ENCODE measurements at regions not wholly inside any gene's neighbourhood (a gene's known extent, or its start where the extent isn't known, plus 50 kb on each side); places are given as distances from the start of the nearest gene placed in this dataset.
"Not testable (repeated sequence)": the region's sequence is repeated elsewhere in the genome, so short reads cannot be mapped to it uniquely, and the experiment has no call there.

DNA sequence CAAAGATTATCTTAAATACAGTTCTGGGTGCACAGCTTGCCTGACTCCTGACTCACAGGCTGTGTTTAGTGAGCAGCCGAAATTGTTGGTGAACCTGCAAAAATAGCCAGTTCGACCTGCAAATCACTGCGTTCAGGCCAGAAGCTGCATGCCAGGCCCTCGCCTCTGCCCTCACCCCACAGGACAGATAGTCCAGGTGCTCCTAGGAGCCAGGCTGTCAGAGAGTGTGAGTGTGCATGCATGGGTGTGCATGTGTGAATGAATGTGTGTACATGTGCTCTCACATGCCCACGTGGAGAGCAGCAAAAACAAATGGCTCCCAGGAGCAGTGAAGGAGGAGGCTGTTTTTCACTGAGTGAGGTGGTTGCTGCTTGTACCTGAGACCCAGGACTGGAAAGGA, 131.8 kb downstream of the ABCC12 start:
- in situ Hi-C loops (cut with HindIII; ENCODE audit: extremely low pct_ligation_motif_present, low pct_unique_long_range_greater_than_20kb) (no loop called here), intact Hi-C loops (cut with micrococcal nuclease; ENCODE audit: unreplicated experiment) (no loop called here)
- DNase-seq (ENCODE audit: low spot score), result no peak
- no peaks in the 10 kb centered on the region for H3K4me1 ChIP-seq (ENCODE audit: insufficient read depth, low read length)
- ATAC-seq, result no peak
- FAIRE-seq, result no peak
- WGBS (ENCODE audit: low lambda C conversion rate), result 0% methylated on average over 5 of the region's 5 CpGs
- no peaks in the 10 kb centered on the region for H3K9me3 ChIP-seq (ENCODE audit: low read length)
- no peak overlapping the region for H3K4me3 ChIP-seq (replicated peaks in 1 of 3; ENCODE audit: insufficient read depth in 1 of 3, low read depth in 2 of 3, low read length in 3 of 3)
- POLR2A ChIA-PET, result no interaction called here
- BruUV-seq (replicated peaks), result no TSS peak
- TF ChIP-seq ZNF326 (CRISPR knock-in tag; IDR thresholded peaks at IDR 0.05; ENCODE audit: borderline replicate concordance) (no peak), MNT (IDR thresholded peaks at IDR 0.05) (peak; percentile 98)
- no peak overlapping the region for H3K9ac ChIP-seq (ENCODE audit: insufficient read depth, low read depth, low read length)
- H3K36me3 ChIP-seq (replicated peaks in 1 of 2; ENCODE audit: control insufficient read depth in 1 of 2, insufficient read depth in 2 of 2, low read length in 2 of 2), result no peaks in the 10 kb centered on the region
- H3K4me2 ChIP-seq (ENCODE audit: low read depth, low read length), result no peak overlapping the region
- no peaks in the 10 kb centered on the region for H4K20me1 ChIP-seq (ENCODE audit: insufficient read depth, low read length)
- no peaks in the 10 kb centered on the region for H3K79me2 ChIP-seq (ENCODE audit: insufficient read depth, low read length)
- CTCF ChIA-PET (ENCODE audit: low intra/inter-chr PET ratio, low total read pairs), result no interaction called here
- H3K27me3 ChIP-seq (ENCODE audit: control insufficient read depth in 1 of 2, insufficient read depth in 2 of 2, low read length in 2 of 2), result peaks cover 0 to 10% of the 10 kb centered on the region in 2 experiments; a peak in 3 of 5 replicates
- H3K27ac ChIP-seq (ENCODE audit: extremely low read length, insufficient read depth, low read length), result no peak overlapping the region
- H2AFZ ChIP-seq (ENCODE audit: low read length), result no peak overlapping the region

DNA sequence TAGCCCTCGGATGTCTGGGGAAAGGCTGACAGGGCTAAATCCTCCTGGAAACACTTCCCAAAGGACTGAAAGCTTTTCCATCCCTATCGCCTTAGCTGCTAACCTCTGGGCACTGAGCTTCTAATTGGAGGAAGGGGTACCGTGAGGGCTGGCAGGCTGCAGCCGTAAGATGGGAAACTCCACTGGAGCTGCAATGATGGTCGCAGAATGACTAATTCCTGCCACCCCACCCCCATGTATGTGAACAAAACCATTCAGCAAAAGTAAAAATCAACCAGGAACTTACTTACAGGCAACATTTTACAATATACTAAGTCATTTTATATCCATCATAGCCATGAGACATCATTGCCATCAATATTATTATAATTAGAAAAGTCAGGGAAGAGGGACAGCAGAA, 133.3 kb downstream of the ABCC12 start:
- no peak for TF ChIP-seq HNRNPUL1 (IDR thresholded peaks at IDR 0.05; ENCODE audit: low read depth, low read length)
- Histone ChIP-seq H4K20me1 (ENCODE audit: insufficient read depth, low read length) (no peaks in the 10 kb centered on the region), H3K27ac (ENCODE audit: extremely low read length, insufficient read depth, low read length) (no peak overlapping the region), H3K9ac (ENCODE audit: insufficient read depth, low read depth, low read length) (no peak overlapping the region), H3K4me3 (replicated peaks in 1 of 3; ENCODE audit: insufficient read depth in 1 of 3, low read depth in 2 of 3, low read length in 3 of 3) (no peak overlapping the region), H2AFZ (ENCODE audit: low read length) (no peak overlapping the region), H3K4me1 (ENCODE audit: insufficient read depth, low read length) (no peaks in the 10 kb centered on the region), H3K79me2 (ENCODE audit: insufficient read depth, low read length) (no peaks in the 10 kb centered on the region), H3K9me3 (ENCODE audit: low read length) (no peaks in the 10 kb centered on the region), H3K27me3 (ENCODE audit: control insufficient read depth in 1 of 2, insufficient read depth in 2 of 2, low read length in 2 of 2) (peaks cover 0 to 10% of the 10 kb centered on the region in 2 experiments; a peak in 3 of 5 replicates), H3K4me2 (ENCODE audit: low read depth, low read length) (no peak overlapping the region), H3K36me3 (replicated peaks in 1 of 2; ENCODE audit: control insufficient read depth in 1 of 2, insufficient read depth in 2 of 2, low read length in 2 of 2) (no peaks in the 10 kb centered on the region)
- ChIA-PET POLR2A (no interaction called here), CTCF (ENCODE audit: low intra/inter-chr PET ratio, low total read pairs) (no interaction called here)
- no peak for DNase-seq (ENCODE audit: low spot score)
- intact Hi-C loops (cut with micrococcal nuclease; ENCODE audit: unreplicated experiment), result no loop called here
- no peak for ATAC-seq
- in situ Hi-C loops (cut with HindIII; ENCODE audit: extremely low pct_ligation_motif_present, low pct_unique_long_range_greater_than_20kb), result no loop called here
- no TSS peak for BruUV-seq (replicated peaks)
- WGBS (ENCODE audit: low lambda C conversion rate), result 25% methylated on average over 5 of the region's 5 CpGs
- FAIRE-seq, result no peak

DNA sequence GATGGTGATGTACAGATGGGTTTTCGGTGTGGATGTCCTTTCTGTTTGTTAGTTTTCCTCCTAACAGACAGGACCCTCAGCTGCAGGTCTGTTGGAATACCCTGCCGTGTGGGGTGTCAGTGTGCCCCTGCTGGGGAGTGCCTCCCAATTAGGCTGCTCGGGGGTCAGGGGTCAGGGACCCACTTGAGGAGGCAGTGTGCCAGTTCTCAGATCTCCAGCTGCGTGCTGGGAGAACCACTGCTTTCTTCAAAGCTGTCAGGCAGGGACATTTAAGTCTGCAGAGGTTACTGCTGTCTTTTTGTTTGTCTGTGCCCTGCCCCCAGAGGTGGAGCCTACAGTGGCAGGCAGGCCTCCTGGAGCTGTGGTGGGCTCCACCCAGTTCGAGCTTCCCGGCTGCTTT, 135.2 kb downstream of the ABCC12 start:
- H3K9me3 ChIP-seq (ENCODE audit: low read length); H3K36me3 ChIP-seq (replicated peaks in 1 of 2; ENCODE audit: control insufficient read depth in 1 of 2, insufficient read depth in 2 of 2, low read length in 2 of 2); H2AFZ ChIP-seq (ENCODE audit: low read length); POLR2A ChIA-PET; in situ Hi-C loops (cut with HindIII; ENCODE audit: extremely low pct_ligation_motif_present, low pct_unique_long_range_greater_than_20kb); H3K4me1 ChIP-seq (ENCODE audit: insufficient read depth, low read length); H3K79me2 ChIP-seq (ENCODE audit: insufficient read depth, low read length); intact Hi-C loops (cut with micrococcal nuclease; ENCODE audit: unreplicated experiment); H4K20me1 ChIP-seq (ENCODE audit: insufficient read depth, low read length); ATAC-seq; H3K9ac ChIP-seq (ENCODE audit: insufficient read depth, low read depth, low read length); BruUV-seq (replicated peaks); DNase-seq (ENCODE audit: low spot score); H3K4me2 ChIP-seq (ENCODE audit: low read depth, low read length); H3K4me3 ChIP-seq (replicated peaks in 1 of 3; ENCODE audit: insufficient read depth in 1 of 3, low read depth in 2 of 3, low read length in 3 of 3); H3K27me3 ChIP-seq (ENCODE audit: control insufficient read depth in 1 of 2, insufficient read depth in 2 of 2, low read length in 2 of 2); H3K27ac ChIP-seq (ENCODE audit: extremely low read length, insufficient read depth, low read length); CTCF ChIA-PET (ENCODE audit: low intra/inter-chr PET ratio, low total read pairs); FAIRE-seq: not testable (repeated sequence)
- 11% methylated on average over 4 of the region's 6 CpGs for WGBS (ENCODE audit: low lambda C conversion rate)
